ENCODE measurements at regions not wholly inside any gene's neighbourhood (a gene's known extent, or its start where the extent isn't known, plus 50 kb on each side); places are given as distances from the start of the nearest gene placed in this dataset.

- DNase-seq (ENCODE audit: low read depth, low spot score), result no peak
- no peak overlapping the region for H3K4me2 ChIP-seq (ENCODE audit: insufficient read depth, low read length)
- no peaks in the 10 kb centered on the region for H3K36me3 ChIP-seq (ENCODE audit: control insufficient read depth in 2 of 2, extremely low read depth in 1 of 2, insufficient read depth in 2 of 2, low read length in 2 of 2)
- no peak overlapping the region for H3K27ac ChIP-seq (ENCODE audit: insufficient read depth, low read depth, low read length)
- H3K4me1 ChIP-seq (ENCODE audit: control insufficient read depth, extremely low read depth, insufficient read depth, low read length), result peaks cover 7% of the 10 kb centered on the region
- H3K4me3 ChIP-seq (replicated peaks in 1 of 3; ENCODE audit: insufficient read depth in 1 of 3, low read depth in 1 of 3, low read length in 3 of 3), result no peak overlapping the region
- intact Hi-C loops (cut with micrococcal nuclease) (no loop called here), dilution Hi-C loops (cut with MboI; ENCODE audit: extremely low pct_ligation_motif_present, low sequenced_read_pairs) (no loop called here)
- BruUV-seq (replicated peaks), result no TSS peak
- no peak for TF ChIP-seq JUN (IDR thresholded peaks at IDR 0.05; ENCODE audit: borderline replicate concordance, insufficient read depth, insufficient read length, low read depth)
- TF ChIP-seq MAX (IDR thresholded peaks at IDR 0.05; ENCODE audit: insufficient read depth, insufficient read length), result no peak
- TF ChIP-seq POLR2AphosphoS5 (IDR thresholded peaks at IDR 0.05; ENCODE audit: insufficient read depth, low read depth, low read length), result no peak
- TF ChIP-seq FOS (IDR thresholded peaks at IDR 0.05; ENCODE audit: borderline replicate concordance, insufficient read depth, low read length), result no peak
- no peak for TF ChIP-seq MYC (IDR thresholded peaks at IDR 0.05; ENCODE audit: low read depth, low read length)
- TF ChIP-seq GATA2 (IDR thresholded peaks at IDR 0.05; ENCODE audit: insufficient read depth, insufficient read length, low read depth, low read length), result no peak
- no peak for TF ChIP-seq EZH2 (IDR thresholded peaks at IDR 0.05; ENCODE audit: borderline replicate concordance, low read depth, low read length, severe bottlenecking)
- TF ChIP-seq POLR2A (IDR thresholded peaks at IDR 0.05; ENCODE audit: low read depth, low read length), result no peak
- TF ChIP-seq CTCF (IDR thresholded peaks at IDR 0.05; ENCODE audit: extremely low read depth in 1 of 2, insufficient read depth in 1 of 2, low read depth in 1 of 2, low read length in 2 of 2), result no peak
- CTCF ChIA-PET, result interaction anchor here (1.3 kb wide), 1 partner anchor 9 kb away, joined by 6 read pairs; no protein-coding TSS in a partner anchor
- no peaks in the 10 kb centered on the region for H4K20me1 ChIP-seq (replicated peaks; ENCODE audit: control insufficient read depth, extremely low read depth, insufficient read depth, low read length)
- POLR2A ChIA-PET, result no interaction called here
- no peaks in the 10 kb centered on the region for H3K27me3 ChIP-seq (ENCODE audit: control insufficient read depth in 2 of 2, insufficient read depth in 2 of 2, low read length in 2 of 2)
- H2AFZ ChIP-seq (ENCODE audit: low read depth, low read length), result no peak overlapping the region
- no peaks in the 10 kb centered on the region for H3K79me2 ChIP-seq (ENCODE audit: control insufficient read depth, insufficient read depth, low read length)
- no peak for FAIRE-seq
- H3K9me1 ChIP-seq (replicated peaks; ENCODE audit: control insufficient read depth, extremely low read depth, insufficient read depth, low read length), result no peaks in the 10 kb centered on the region
- no peaks in the 10 kb centered on the region for H3K9me3 ChIP-seq (replicated peaks; ENCODE audit: control insufficient read depth, insufficient read depth, low read length)
- no peak overlapping the region for H3K9ac ChIP-seq (replicated peaks; ENCODE audit: extremely low read depth, insufficient read depth, low read length)
Observed at GRCh38 chr3:170716172-170716805, 130.4 kb upstream of the SLC7A14 start.
